HPDE6-E6E7 (cell line): ENCODE measurements at regions not wholly inside any gene's neighbourhood (a gene's known extent, or its start where the extent isn't known, plus 50 kb on each side); places are given as distances from the start of the nearest gene placed in this dataset.

Experiments
- DNase-seq: peaks from one replicate; pipeline ENCODE4 v3.0.0; 2011; ENCODE audit warnings: missing footprints; ENCODE audit errors: extremely low spot score

DNA sequence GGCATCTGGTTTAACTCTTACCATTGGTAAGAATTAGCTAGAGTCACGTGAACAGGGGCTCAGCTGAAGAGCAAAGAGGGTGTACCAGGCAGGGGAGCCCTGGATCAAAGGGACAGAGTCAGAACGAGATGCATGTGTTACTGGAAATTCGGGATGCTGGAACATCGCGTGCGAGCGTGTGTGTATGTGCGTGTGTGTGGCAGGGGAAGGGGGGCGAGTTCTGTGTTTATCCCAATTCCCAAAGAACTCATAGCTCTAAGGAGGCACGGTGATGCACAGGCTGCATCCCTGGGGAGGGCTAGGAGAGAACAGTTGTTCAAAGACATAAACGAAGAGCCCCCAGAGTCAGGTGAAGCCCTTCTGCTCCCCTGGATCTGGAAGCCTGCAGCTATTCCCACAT lies 353.3 kb downstream of the GADD45G start:
- no peak for DNase-seq

DNA sequence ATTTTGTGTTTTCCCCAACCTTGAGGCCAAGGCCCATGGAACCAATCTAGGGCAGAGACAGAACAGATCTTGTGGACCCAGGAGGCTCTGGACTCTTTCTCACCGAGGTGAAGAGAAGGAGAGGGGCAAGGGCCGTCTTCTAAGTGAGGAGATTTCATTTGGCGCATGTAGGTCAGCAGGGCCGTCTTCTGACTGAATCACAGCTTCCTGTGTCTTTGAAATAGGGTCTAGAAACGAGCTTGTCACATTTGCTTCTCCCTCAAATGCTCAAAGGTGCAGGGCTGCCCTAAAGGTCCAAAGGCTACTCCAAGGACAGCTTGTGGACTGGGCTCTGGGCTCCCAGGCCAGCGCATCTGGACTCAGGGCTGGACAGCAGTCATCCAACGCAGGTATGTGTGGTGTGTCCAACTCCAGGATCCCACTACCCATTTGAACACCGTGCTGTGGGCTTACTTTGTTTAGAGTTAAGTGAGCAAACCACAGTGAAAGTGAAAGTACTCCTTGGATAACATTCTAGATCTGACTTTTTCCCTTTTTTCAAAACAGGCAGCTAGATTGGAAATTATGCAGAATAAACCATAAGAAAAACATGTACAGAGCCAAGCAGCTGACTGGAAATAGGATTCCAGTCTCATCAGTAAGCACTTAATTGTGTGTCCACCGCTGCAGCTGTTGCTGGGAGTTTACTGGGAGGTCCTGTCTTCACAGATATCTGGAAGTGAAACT lies 357.0 kb downstream of the GADD45G start:
- DNase-seq = no peak

GRCh38 chr9:89963280-89963679 lies 358.5 kb downstream of the GADD45G start:
- no peak for DNase-seq

DNA sequence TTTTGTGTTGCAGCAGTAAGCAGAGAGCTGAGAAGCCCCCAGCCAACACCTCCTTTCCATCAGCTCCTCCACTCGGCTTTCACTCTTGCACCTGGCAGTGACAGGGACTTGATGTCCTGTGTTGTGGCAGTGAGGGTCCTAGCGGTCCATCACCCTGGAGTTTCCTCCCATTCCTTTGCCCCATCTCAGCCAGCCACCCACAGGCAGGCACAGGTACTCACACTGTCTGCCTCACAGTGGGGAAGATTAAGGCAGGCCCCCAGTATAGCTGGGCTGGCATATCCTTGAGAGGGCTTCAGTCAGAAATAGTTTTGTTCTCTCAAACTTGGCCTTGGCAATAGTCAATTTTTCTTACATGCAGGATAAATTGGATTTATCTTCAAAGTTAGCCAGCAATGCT lies 362.7 kb downstream of the GADD45G start:
- DNase-seq = no peak

DNA sequence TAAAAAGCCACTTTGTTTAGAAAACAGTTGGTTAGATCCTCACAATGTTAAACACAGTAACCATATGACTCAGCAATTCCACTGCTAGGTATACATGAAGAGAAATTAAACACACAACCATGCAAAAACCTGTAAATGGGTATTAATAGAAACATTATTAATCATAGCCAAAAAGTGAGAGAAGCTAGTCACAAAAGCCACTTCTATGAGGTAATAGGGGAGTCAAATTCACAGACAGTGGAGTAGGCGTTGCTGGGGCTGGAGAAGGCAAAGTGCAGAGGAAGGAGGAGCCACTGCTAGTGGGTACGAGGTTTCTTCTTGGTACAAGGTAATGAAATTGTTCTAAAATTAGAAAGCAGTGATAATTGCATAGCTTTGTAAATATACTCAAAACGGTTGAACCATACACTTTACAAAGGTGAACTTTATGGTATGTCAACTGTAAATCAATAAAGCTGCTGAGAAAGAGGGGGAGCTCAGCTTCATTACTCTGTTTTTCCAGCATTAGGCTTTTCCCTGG lies 364.4 kb downstream of the GADD45G start:
- DNase-seq = no peak

DNA sequence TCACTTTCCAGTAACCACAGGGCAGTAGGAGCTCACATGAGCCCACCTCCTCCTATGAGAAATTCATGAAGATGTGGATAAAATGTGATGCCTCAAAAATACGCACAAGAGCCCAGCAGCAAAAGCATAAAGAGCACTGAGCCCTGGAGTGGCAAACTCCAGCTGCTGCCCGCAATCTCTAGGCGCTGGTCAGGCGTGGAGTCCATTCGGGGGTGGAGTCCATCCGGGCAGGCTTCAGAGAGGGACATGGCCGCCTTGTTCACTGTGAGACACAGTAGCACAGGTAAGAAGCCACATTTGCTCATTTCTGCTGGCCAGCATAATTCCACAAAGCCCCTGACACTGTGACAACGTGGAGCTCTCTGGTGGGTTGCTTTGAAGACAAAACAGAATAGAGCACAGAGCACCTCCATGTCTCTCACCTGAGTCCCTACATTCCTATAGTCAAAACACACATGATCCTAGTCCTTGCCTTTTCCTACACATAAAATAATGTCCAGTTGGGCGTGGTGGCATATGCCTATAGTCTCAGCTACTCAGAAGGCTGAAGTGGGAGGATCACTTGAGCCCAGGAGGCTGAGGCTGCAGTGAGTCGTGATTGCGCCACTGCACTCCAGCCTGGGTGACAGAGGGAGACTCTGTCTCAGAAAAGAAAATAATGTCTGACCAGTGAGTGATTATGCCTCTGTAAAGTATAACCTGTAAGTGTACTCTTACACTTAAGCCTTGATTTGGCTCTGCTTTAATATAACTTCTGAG lies 365.2 kb downstream of the GADD45G start:
- DNase-seq = no peak

- no peak for DNase-seq
These were observed 365.9 kb downstream of the GADD45G start for GRCh38 chr9:89970701-89971100.

DNA sequence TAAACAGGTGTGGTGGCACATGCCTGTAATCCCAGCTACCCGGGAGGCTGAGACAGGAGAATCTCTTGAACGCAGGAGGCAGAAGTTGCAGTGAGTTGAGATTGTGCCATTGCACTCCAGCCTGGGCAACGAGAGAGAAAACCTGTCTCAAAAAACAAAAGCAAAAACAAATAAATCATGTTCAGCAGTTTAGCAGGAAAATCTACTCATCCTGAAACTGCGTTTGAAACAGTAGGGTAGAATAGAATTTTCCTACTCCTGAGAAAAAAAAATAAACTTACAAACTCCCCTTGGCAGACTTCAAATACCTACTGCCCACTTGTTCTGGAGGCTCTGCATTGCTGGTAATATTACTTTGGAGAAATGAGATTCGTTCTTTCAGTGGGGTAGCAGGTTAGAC lies 367.7 kb downstream of the GADD45G start:
- DNase-seq = no peak

DNA sequence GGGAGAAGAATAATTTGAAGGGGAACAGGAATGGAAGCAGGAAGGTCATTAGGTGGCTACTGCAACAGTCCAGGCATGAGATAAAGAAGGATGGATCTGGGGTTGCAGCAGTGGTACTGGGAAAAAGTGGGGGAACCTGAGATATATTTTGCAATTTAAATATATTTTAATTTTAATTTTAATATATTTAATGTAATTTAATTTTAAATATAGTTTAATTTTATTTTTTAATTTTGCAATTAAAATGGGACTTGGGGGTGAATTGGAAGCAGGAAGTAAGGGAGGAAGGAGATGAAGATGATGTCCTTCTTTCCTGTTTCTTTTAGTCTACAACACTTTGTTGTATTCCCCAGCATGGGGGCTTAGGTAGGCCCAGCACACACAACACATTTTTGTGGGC lies 369.8 kb downstream of the GADD45G start:
- no peak for DNase-seq

GRCh38 chr9:89975024-89975423 lies 370.2 kb downstream of the GADD45G start:
- no peak for DNase-seq

GRCh38 chr9:89975630-89976029 lies 370.8 kb downstream of the GADD45G start:
- DNase-seq = no peak

GRCh38 chr9:89978185-89978584 lies 373.4 kb downstream of the GADD45G start:
- no peak for DNase-seq

- DNase-seq = no peak
These were observed 375.8 kb downstream of the GADD45G start for GRCh38 chr9:89980600-89980999.

DNA sequence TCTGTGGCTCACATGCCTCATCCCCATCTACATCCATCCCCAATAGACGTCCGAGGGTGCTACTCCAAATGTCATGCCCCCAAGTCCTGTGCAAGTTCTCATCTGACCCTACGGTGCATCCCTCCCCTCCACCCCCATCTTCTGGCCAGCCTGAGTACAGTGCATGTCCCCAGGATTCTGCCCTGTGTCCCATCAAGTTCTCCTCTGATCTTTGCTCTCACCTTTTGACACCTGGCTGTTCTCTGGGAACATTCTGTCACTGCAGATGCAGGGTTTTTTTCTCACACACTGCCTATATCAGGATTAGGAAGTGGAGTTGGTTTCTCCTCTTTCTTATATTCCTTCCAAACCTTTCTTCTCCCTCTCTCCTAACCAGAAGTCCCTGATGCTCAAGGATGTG lies 377.2 kb downstream of the GADD45G start:
- DNase-seq = no peak

- no peak for DNase-seq
These were observed 378.6 kb downstream of the GADD45G start for GRCh38 chr9:89983411-89983810.

- DNase-seq = peak; percentile 47
These were observed 379.4 kb downstream of the GADD45G start for GRCh38 chr9:89984214-89984613.

DNA sequence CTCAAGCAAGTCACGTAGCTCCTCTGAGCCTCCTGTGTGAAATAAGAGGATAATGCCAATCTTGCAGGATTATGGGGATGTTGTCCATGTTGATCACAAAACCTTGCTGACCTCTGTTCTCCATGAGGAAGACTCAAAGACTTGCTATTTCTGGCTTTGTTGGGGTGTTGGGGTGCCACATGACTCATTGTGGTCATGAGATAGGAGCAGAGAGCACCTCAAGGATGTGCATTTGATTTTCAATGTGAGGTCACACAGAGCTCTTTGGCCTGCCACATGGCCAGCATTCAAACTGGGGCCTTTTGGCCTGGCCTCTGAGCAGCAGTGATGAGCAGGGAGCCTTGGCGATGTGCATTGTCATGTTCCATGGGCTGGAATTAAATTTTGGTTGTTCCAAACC lies 380.3 kb downstream of the GADD45G start:
- no peak for DNase-seq

DNA sequence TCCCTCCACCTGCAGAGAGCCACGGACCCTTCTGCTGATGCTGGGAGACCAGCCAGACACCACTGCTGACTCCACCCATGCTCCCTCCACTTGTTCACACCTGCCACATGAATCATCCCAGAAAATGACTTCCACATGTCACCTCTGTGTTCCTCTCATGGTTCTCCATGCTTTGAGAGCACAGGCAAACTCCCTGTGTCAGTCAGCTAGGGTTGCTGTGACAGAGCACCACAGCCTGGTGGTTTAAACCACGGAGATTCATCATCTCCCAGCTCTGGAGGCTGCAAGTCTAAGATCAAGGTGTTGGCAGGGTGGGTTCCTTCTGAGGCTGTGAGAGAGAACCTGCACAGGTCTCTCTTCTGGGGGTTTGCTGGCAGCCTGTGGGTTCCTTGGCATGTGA lies 381.4 kb downstream of the GADD45G start:
- no peak for DNase-seq

DNA sequence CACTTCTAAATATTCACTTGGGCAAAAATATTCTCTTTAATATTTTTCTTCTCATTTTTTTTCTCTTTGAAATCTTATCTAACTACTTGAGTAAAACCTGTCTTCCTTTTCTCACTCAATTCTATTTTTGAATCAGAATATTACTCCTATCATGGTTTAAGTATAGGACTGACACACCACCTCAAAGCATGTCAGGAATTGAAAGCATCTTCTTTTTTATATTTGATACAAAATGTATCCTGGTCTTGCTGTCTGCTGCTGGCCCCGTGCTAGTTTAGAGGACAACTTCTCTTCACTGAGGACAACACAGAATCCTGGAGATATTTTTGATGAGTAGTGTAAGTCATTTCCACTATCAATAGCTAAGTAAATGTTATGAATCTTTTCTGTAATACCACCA lies 383.6 kb downstream of the GADD45G start:
- no peak for DNase-seq

DNA sequence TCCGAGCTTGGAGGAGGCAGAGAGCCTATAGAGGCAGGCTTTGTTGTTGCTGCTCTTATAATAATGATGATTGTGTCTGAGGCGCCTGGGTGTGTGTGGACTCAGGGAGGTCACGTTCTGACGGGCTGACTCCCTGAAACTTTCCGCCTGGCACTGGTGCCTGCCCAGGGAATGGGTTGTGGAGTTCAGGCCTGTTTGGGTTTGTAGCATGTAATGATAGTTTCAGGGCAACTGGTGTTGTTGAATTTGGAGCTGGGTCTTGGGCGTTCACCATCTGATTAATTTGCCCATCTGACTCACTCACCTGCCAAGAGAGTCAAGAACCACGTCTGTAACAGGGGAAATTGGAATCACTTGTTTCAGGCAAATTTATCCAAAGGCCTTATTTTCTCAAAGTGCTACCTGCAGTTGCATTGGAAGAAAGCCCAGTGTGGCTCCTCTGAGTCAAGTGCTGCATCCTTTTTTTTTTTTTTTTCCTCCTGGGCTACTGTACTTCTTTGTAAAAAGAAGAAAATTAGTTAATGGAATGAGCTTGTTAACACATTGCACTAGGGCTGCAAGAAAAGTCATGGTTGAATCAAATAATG lies 386.5 kb downstream of the GADD45G start:
- no peak for DNase-seq

GRCh38 chr9:89992326-89993198 lies 387.8 kb downstream of the GADD45G start:
- DNase-seq = no peak
